ENCODE measurements at regions not wholly inside any gene's neighbourhood (a gene's known extent, or its start where the extent isn't known, plus 50 kb on each side); places are given as distances from the start of the nearest gene placed in this dataset.
"Not testable (repeated sequence)": the region's sequence is repeated elsewhere in the genome, so short reads cannot be mapped to it uniquely, and the experiment has no call there.

DNA sequence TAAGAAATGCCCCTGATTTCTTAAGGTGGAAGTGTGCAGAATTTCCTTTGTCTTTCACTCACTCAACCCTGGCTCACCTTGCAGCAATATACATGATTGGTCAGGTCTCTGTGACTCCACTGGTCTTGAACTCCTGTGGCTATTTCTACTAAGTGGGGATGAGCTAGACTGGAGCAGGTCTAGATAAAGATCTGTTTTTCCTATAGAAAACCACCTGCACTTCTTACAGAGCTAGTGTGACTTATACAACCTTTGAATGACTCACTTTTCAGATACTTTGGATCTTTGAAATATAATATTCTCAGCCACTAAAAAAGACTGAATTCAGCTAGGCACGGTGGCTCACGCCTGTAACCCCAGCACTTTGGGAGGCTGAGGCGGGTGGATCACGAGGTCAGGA is 98.5 kb upstream of the KCTD1 start:
- Mint-ChIP-seq H3K4me3 (no peak overlapping the region), H3K9me3 (peaks cover 0 to 7% of the 10 kb centered on the region in 2 donors), H3K27me3 (peaks cover 21 to 28% of the 10 kb centered on the region in 2 donors), H3K36me3 (ENCODE audit: insufficient read depth) (no peaks in the 10 kb centered on the region), H3K27ac (no peak overlapping the region), H3K4me1 (ENCODE audit: low read depth in 2 of 2) (no peaks in the 10 kb centered on the region)
- no peak for DNase-seq
- ATAC-seq (replicated peaks), result no peak

DNA sequence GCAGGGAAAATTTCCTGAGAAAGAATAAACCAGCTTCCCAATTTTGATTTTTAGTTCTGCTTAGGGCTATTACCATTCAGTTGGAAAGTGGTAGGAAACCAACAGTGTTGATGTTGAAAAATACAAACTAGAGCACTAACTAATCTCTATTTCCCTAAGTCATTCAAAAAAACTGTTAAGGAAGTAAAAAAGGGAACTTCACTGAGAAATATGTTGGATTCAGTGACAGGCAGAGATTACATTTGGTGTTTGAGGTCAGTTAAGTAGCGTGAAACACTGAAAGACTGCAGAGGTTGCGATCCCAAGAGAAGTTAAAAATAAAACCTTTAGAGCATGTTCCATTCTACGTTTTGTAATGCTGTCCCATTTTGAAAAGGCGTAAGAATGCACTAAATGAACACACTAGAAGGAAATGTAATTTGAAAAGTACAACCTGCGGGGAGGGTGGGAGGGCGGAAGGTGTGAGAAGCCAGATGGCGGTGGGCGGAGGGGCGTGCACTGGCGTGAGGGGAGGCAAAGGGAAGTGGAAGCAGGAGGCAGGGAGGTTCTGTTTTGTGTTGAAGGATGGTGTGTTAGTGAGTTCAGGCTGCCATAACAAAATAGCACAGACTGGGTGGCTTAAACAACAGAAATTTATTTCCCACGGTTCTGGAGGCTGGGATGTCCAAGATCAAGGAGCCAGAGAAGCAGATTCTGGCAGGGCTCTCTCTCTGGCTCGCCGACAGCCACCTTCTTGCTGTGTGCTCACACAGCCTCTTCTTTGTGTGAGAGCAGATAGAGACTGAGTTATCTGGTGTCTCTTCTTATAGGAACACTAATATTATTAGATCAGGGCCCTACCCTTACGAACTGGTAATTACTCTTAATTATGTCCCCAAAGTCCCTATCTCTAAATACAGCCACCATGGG is 94.3 kb upstream of the KCTD1 start:
- ATAC-seq (replicated peaks), result no peak

DNA sequence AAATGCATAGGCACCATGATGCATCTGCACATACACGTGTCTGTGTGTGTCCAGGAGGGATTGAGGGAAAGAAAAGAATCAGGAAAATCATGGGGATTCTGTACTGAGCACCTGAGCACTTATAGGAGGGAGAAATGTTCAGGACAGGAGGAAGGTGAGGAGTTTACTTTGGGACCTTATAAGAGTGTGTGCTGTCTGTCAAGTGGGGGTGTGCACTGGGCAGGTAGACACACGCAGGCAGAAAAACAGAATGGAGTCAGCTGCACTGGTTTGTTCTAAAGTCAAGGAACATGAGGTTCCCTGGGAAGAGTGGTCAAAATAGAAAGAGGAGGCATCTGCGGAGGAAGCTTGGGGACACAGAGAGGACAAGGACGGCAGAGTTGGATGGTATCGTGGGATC is 92.2 kb upstream of the KCTD1 start:
- DNase-seq (no peak), ATAC-seq (replicated peaks) (no peak)
- H3K27me3 Mint-ChIP-seq, result peaks cover 0 to 17% of the 10 kb centered on the region in 2 donors
- H3K4me3 Mint-ChIP-seq, result no peak overlapping the region
- no peak overlapping the region for H3K27ac Mint-ChIP-seq
- H3K4me1 Mint-ChIP-seq (ENCODE audit: low read depth in 2 of 2), result no peaks in the 10 kb centered on the region
- no peaks in the 10 kb centered on the region for H3K36me3 Mint-ChIP-seq (ENCODE audit: insufficient read depth)
- H3K9me3 Mint-ChIP-seq, result peaks cover 0 to 7% of the 10 kb centered on the region in 2 donors

More for the DNA sequence above, 94.3 kb upstream of the KCTD1 start:
- Mint-ChIP-seq H3K27ac (no peak overlapping the region), H3K9me3 (peaks cover 0 to 7% of the 10 kb centered on the region in 2 donors), H3K27me3 (peaks cover 0 to 17% of the 10 kb centered on the region in 2 donors), H3K36me3 (ENCODE audit: insufficient read depth) (no peaks in the 10 kb centered on the region), H3K4me3 (no peak overlapping the region), H3K4me1 (ENCODE audit: low read depth in 2 of 2) (no peaks in the 10 kb centered on the region)
- no peak for DNase-seq

DNA sequence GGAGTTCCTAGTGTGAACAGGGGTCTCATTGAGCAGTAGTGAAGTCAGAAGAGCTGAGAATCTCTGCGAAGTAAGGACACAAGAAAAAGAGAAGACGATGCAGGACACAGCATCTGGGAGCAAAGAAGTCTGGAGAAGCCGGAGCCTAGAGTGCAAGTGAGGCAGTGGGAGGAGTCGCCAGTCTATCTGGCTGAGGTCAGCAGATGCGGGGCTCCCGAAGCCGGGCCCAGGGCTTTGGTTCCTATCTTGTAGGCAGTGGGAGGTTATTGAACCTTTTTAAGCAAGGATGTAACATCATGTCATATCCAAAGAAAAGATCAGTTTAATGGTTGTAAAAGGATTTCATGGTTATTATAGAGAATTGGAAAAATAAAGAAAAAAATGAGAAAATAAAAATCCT is 90.8 kb upstream of the KCTD1 start:
- H3K36me3 Mint-ChIP-seq (ENCODE audit: insufficient read depth), result no peaks in the 10 kb centered on the region
- peaks cover 0 to 14% of the 10 kb centered on the region in 2 donors for H3K27me3 Mint-ChIP-seq
- DNase-seq, result no peak
- peaks cover 0 to 3% of the 10 kb centered on the region in 2 donors for H3K9me3 Mint-ChIP-seq
- no peak overlapping the region for H3K27ac Mint-ChIP-seq
- H3K4me3 Mint-ChIP-seq, result no peak overlapping the region
- no peaks in the 10 kb centered on the region for H3K4me1 Mint-ChIP-seq (ENCODE audit: low read depth in 2 of 2)
- no peak for ATAC-seq (replicated peaks)

DNA sequence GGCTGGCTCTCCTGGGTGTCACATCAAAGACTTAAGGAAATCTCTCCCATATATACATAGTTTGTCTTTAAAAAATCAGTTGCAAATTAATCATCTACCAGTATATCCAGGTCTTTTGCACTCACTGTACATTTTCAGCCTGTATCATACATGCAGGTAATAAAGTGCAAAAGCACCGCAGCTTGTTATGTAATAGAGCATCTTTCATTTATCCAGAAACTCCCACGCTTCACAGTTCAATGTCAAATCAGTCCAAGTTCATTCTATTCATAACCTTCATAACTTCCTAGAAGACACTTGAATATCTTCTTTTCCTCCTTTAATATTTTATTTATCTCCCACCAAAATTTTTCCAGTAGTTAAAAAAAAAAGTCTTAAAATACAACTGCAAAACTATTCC is 89.6 kb upstream of the KCTD1 start:
- DNase-seq (no peak), ATAC-seq (replicated peaks) (no peak)
- Mint-ChIP-seq H3K27me3 (peaks cover 0 to 5% of the 10 kb centered on the region in 2 donors), H3K27ac (no peak overlapping the region), H3K4me3 (no peak overlapping the region), H3K9me3 (no peaks in the 10 kb centered on the region), H3K36me3 (ENCODE audit: insufficient read depth) (no peaks in the 10 kb centered on the region), H3K4me1 (ENCODE audit: low read depth in 2 of 2) (no peaks in the 10 kb centered on the region)

DNA sequence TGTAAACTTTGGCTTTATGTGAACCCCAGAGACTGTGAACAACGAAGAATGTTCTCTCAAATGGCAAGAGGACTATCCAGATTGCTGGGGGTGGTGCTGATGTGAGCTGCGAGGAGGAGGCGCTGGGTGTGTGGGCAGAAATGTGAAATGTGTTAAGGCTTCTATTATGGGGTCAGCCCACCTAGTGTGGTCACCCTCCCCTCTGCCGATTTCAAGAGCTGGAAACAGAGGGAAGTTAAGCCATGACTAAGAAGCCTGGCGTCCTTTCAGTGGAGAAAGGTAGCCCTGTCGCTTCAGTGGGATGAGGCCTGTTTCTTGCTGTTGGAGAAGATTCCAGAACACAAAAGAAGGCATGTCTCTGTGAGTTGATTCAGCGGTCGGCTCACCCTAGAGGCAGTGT is 89.0 kb upstream of the KCTD1 start:
- H3K36me3 Mint-ChIP-seq (ENCODE audit: insufficient read depth), result no peaks in the 10 kb centered on the region
- H3K27me3 Mint-ChIP-seq, result peaks cover 0 to 5% of the 10 kb centered on the region in 2 donors
- DNase-seq (no peak), ATAC-seq (replicated peaks) (no peak)
- no peaks in the 10 kb centered on the region for H3K4me1 Mint-ChIP-seq (ENCODE audit: low read depth in 2 of 2)
- H3K9me3 Mint-ChIP-seq, result no peaks in the 10 kb centered on the region
- no peak overlapping the region for H3K27ac Mint-ChIP-seq
- no peak overlapping the region for H3K4me3 Mint-ChIP-seq

DNA sequence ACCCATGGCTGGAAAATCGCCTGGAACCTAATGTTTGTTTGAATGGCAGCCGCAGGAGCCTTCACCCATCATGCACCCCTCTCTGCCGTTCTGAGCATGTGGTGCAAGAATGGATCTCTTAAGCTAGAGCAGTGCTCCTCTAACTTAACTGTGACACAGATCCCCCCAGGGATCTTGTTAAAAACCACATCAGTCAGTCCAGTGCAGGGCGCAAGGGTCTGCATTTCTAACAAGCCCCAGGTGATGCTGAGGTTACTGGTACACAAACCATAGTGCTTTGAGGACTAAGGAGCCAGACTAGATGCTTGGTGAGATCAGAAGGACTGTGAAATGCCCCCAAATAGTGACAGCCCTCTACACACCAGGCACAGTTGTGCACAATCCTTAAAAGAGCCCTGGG is 87.1 kb upstream of the KCTD1 start:
- no peaks in the 10 kb centered on the region for H3K27me3 Mint-ChIP-seq
- no peak for ATAC-seq (replicated peaks)
- H3K9me3 Mint-ChIP-seq, result no peaks in the 10 kb centered on the region
- no peak overlapping the region for H3K4me3 Mint-ChIP-seq
- no peaks in the 10 kb centered on the region for H3K36me3 Mint-ChIP-seq (ENCODE audit: insufficient read depth)
- H3K27ac Mint-ChIP-seq, result no peak overlapping the region
- H3K4me1 Mint-ChIP-seq (ENCODE audit: low read depth in 2 of 2), result no peaks in the 10 kb centered on the region
- no peak for DNase-seq

DNA sequence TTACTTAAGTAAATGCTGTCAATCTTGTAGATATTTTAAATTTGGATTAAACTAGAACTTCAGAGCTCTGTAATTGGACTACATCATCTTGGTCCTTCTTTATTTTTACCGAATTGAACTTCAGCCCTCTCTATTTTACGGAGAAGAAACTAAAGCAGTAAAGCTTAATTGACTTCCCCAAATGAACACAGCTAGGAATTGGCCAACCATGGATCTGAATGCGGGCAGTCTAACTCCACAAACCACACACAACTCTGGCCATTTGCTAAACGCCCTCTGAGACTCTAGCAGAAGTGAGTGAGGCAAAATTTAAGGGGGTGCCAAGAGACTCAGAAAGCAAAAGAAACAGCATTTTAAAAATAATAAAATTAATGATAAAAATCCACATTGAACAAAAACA is 86.3 kb upstream of the KCTD1 start:
- Mint-ChIP-seq H3K4me3 (no peak overlapping the region), H3K4me1 (ENCODE audit: low read depth in 2 of 2) (no peaks in the 10 kb centered on the region), H3K9me3 (no peaks in the 10 kb centered on the region), H3K27me3 (no peaks in the 10 kb centered on the region), H3K36me3 (ENCODE audit: insufficient read depth) (no peaks in the 10 kb centered on the region), H3K27ac (no peak overlapping the region)
- DNase-seq (no peak), ATAC-seq (replicated peaks) (no peak)

DNA sequence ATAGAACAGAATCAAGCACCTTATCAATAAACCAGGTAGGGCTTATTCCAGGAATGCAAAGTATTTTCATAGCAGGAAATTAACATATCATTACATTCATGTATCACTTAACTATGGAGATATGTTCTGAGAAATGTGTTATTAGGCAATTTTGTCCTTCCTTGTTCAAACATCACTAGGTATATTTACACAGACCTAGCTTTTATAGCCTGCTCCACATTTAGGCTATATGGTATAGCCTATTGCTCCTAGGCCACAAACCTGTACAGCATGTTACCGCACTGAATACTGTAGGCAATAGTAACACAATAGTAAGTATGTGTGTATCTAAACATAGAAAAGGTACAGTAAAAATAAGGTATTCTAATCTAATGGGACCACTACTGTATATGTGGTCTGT is 82.8 kb upstream of the KCTD1 start:
- Mint-ChIP-seq H3K4me1 (ENCODE audit: low read depth in 2 of 2) (no peaks in the 10 kb centered on the region), H3K27me3 (peaks cover 6 to 9% of the 10 kb centered on the region in 2 donors), H3K4me3 (no peak overlapping the region), H3K9me3 (peaks cover 0 to 1% of the 10 kb centered on the region in 2 donors), H3K27ac (no peak overlapping the region), H3K36me3 (ENCODE audit: insufficient read depth) (no peaks in the 10 kb centered on the region)
- ATAC-seq (replicated peaks) (no peak), DNase-seq (no peak)

DNA sequence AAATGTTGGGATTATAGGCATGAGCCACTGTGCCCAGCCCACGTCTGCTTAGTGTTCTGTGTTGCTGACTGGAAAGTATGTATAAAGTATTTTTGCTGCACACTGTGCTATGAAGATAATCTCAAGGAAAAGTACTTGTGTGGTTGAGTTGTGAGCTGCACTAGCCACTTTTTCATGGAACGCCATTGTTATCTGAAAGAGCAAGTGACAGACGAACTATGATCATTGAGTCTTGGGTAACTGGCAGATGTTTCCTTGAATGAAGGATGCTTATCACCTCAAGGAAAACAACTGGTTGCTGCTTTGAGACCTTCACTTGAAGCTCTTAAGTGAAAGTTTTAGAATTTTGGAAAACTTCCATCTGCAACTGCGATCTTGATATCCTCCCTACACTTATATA is 82.2 kb upstream of the KCTD1 start:
- H3K9me3 Mint-ChIP-seq, result peaks cover 0 to 6% of the 10 kb centered on the region in 2 donors
- DNase-seq (no peak), ATAC-seq (replicated peaks) (no peak)
- peaks cover 6 to 9% of the 10 kb centered on the region in 2 donors for H3K27me3 Mint-ChIP-seq
- no peaks in the 10 kb centered on the region for H3K4me1 Mint-ChIP-seq (ENCODE audit: low read depth in 2 of 2)
- no peak overlapping the region for H3K27ac Mint-ChIP-seq
- no peaks in the 10 kb centered on the region for H3K36me3 Mint-ChIP-seq (ENCODE audit: insufficient read depth)
- no peak overlapping the region for H3K4me3 Mint-ChIP-seq

DNA sequence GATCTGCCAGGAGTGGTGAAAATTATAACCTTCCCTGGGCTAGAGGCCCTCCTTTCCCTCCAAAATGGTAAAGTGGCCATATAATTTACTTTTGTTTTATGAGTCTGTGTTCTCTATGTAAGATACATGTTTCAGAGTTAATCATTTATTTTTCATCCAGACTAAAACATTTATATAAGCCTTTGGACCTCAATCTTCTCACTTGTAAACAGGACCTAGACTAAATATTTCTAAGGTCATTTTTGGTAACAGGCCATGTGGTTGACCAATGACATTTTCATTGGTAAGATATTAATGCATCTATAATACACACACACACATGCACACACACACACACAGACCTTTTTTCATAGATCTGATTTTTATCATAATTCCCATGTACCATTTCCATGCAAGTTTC is 79.7 kb upstream of the KCTD1 start:
- no peak overlapping the region for H3K4me3 Mint-ChIP-seq

DNA sequence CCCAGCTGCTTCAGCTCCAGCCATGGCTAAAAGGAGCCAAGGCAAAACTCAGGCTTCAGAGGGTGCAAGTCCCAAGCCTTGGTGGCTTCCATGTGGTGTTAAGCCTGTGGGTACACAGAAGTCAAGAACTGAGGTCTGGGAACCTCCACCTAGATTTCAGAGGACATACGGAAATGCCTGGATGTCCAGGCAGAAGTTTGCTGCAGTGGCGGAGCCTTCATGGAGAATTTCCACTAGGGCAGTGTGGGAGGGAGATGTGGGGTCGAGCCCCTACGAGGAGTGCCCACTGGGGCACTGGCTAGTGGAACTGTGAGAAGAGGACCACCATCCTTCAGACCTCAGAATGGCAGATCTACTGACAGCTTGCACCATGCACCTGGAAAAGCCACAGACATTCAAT is 76.1 kb upstream of the KCTD1 start:
- no peaks in the 10 kb centered on the region for H3K4me1 Mint-ChIP-seq (ENCODE audit: low read depth in 2 of 2)
- ATAC-seq (replicated peaks), result no peak
- DNase-seq, result no peak
- H3K4me3 Mint-ChIP-seq, result no peak overlapping the region
- H3K27me3 Mint-ChIP-seq, result peaks cover 6 to 19% of the 10 kb centered on the region in 2 donors
- H3K36me3 Mint-ChIP-seq (ENCODE audit: insufficient read depth), result no peaks in the 10 kb centered on the region
- H3K27ac Mint-ChIP-seq, result no peak overlapping the region
- peaks cover 2 to 15% of the 10 kb centered on the region in 2 donors for H3K9me3 Mint-ChIP-seq

More for the DNA sequence above, 79.7 kb upstream of the KCTD1 start:
- Mint-ChIP-seq H3K9me3 (peaks cover 2 to 15% of the 10 kb centered on the region in 2 donors), H3K4me1 (ENCODE audit: low read depth in 2 of 2) (no peaks in the 10 kb centered on the region), H3K27me3 (peaks cover 6 to 9% of the 10 kb centered on the region in 2 donors), H3K36me3 (ENCODE audit: insufficient read depth) (no peaks in the 10 kb centered on the region), H3K27ac (no peak overlapping the region)
- no peak for DNase-seq
- ATAC-seq (replicated peaks), result no peak

DNA sequence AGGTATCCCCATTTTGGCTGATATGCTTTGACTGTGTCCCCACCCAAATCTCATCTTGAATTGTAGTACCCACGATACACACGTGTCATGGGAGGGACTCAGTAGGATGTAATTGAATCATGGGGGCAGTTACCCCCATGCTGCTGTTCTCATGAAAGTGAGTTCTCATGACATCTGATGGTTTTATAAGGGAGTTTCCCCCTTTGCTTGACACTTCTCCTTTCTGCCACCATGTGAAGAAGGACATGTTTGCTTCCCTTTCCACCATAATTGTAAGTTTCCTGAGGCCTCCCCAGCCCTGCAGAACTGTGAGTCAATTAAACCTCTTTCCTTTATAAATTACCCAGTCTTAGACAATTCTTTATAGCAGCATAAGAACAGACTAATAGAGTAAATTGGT is 75.0 kb upstream of the KCTD1 start:
- not testable (repeated sequence) for H3K4me3 Mint-ChIP-seq; H3K4me1 Mint-ChIP-seq (ENCODE audit: low read depth in 2 of 2); H3K27me3 Mint-ChIP-seq; DNase-seq; H3K36me3 Mint-ChIP-seq (ENCODE audit: insufficient read depth); H3K27ac Mint-ChIP-seq; ATAC-seq (replicated peaks)
- H3K9me3 Mint-ChIP-seq, result peaks cover 2 to 15% of the 10 kb centered on the region in 2 donors

All from effector memory CD8-positive, alpha-beta T cell (primary cell).